Ramos (cell line): ENCODE measurements at regions not wholly inside any gene's neighbourhood (a gene's known extent, or its start where the extent isn't known, plus 50 kb on each side); places are given as distances from the start of the nearest gene placed in this dataset.

Experiments
- in situ Hi-C: fragments of 300-500 bp; cut with MboI; formaldehyde crosslinking; loops from one replicate; pipeline ENCODE4 v1.14.3; 2022; ENCODE audit warnings: low sequenced_read_pairs; ENCODE audit not compliant: unreplicated experiment

DNA sequence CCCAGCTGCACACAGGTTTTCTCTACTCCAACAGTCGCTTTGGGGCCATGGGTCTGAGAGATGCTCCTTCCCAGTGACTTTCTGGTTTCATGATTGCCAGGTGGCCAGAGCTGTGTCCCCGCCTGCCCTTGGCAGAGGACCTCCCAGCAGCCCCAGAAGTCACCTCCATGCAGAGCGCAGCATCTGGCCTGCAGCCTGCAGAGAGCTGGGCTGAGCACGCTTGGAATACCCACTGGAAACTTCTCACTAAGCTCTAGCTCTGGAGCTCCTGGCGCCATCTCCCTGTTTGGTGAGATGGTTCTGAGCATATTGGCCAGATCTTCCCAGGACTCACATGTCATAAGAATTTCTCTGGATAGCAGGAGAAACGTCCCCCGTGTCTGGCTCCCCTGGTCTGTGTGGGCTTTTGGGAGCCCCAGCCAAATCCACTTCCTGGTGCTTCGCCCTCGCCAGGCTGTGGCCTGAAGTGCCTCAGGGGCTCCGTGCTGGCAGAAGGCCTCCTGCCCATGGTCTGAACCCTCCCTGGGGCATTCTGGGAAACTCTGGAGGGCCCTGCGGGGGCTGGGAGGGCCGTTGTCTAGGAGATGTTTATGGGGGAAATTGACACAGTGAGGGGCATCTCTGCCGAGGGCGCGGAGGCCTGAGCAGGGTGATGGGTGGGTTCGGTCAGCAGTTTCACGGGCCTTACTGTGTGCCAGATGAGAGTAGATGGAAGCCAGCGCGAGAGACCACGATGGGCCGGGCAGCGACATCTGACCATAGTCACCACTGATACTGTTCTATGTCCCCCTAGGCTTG is 73.2 kb upstream of the CIBAR2 start:
- in situ Hi-C loops: no loop called here

DNA sequence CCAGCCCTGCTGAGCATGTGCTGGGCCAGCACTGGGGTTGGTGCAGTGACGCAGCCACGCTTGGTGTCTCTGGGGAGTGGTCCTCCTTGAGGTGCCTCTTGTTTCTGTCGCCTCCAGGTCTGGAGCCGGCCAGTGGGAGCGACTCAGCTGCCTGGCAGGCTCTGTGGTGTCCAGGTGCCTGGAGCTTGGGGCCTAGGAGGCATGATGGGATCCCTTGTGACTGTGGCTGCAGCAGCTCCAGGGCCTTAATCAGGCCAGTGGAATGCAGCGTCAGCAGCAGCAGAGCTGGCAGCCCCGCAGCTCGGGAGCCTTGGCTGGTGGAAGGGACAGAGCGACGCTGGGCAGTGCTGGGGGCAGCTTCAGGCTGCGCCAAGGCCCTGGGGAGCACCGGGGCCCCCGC is 74.7 kb upstream of the CIBAR2 start:
- in situ Hi-C loops: no loop called here

DNA sequence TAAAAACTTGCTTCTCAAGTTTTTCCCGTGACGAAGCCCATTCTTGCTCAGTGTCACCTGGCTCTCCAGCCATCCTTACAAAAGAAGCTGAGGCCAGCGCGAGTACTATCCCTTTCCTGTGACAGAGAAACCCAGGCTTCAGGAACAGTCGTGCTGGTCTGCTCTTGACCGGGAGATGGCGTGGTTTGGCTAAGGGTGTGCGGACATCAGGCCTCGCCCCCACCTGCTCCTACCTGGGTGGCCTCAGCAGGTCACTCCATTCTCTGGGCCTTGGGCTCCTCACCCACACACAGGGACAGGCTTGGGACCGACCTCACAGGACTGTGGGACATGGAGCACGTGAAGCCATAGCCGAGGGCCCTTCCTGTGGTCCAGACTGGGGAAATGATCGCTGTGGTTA is 75.2 kb upstream of the CIBAR2 start:
- in situ Hi-C loops: no loop called here

DNA sequence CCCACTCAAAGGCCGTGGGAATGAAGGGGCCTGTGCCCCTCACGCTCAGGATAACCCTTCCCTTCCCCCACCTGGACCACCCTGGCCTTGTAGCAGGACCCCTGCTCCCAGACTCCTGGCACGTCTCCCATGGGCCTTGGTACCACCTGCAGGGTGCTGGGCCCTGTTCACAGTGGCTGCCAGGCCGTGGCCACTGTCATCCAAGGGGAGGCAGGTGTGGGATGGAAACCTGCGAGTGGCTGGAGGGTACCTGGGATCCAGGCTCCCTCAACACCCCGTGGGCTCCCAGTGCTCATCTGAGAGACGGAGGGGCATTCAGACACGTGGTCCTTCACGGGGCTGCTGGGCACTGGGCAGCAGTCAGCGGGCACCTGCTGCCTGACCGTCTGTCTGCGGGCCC is 75.6 kb upstream of the CIBAR2 start:
- in situ Hi-C loops: no loop called here

DNA sequence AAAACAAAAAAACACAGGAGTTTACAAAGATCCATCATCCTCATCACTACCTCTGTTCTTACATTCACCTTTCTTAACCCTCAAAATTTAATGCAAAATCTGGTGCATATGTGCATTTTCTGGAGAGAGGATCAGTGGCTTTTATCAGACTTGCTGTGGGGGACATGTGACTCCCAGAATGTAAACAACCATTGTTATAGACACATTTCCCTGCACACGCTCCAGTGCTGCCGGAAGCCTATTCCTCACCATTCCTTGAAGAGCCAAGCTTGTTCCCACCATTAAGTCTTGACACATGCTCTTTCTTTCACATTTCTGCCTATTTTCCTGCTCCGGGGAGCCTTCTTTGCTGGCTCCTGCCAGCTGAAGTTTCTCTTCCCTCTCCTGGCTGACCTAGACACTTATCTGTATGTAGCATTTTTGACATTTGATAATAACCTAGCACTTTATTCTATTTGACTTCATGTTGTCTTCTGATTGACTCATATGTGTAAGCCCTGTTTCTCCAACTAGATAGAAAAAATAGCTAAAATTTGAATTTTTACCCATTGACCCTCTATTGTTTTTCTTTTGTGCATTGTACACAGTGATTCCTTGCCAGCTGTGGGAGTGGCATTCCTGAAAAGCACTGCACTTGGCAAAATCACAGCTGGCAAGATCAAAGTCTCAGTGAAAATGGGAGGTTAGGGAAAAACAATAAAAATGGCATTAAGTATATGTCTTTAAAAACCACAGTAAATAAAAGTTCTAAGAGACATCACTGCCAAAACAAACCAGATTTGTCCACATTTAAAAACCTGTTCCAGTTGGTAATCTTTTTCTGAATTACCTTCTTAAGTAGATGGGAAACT is 76.8 kb upstream of the CIBAR2 start:
- in situ Hi-C loops: no loop called here

DNA sequence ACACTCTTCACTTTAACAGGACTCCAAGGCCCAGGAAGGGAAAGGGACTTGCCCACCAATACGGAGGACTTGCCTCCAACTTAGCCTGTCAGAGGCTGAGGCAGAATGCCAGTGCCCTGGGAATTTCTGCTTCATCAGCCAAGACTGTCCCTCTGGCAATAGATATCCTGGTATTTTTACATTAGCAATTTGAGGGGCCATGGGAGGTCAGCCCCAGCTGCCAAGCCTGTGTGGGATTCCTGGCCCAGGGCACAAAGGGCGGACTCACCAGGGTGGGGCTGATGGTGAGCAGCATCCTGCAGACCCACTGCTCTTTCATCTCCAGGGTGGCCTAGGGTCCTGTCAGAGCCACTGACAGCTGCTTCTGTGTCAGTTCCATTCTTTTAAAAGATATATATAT is 78.3 kb upstream of the CIBAR2 start:
- in situ Hi-C loops: no loop called here

DNA sequence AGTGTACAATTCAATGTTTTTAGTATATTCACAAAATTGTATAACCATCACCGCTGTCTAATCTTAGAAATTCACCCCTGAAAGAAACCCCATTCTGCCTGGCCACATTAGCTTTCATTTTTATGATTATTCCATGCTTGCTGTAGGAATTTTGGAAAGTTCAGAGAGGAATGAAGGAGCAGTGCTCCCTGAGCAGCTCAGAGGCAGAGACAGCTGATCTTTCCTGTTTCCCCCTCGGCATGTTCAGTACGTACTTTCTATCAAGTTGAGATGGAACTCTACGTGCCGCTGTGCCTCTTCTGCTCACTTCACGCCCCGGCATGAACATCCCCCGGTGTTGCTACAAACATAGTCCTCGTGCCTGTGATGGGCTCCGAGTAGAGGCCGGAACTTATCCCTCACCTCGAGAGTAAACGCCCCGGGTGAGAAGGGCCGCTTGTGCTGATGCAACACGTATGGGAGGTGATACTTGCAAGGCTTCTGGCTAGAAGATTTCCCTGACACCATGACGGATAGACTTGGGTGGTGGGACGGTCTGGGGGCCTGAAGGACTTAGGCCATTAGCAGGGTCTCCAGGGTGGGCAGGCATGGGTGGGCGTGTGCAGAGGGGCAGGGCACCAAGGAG is 79.2 kb upstream of the CIBAR2 start:
- in situ Hi-C loops: no loop called here

DNA sequence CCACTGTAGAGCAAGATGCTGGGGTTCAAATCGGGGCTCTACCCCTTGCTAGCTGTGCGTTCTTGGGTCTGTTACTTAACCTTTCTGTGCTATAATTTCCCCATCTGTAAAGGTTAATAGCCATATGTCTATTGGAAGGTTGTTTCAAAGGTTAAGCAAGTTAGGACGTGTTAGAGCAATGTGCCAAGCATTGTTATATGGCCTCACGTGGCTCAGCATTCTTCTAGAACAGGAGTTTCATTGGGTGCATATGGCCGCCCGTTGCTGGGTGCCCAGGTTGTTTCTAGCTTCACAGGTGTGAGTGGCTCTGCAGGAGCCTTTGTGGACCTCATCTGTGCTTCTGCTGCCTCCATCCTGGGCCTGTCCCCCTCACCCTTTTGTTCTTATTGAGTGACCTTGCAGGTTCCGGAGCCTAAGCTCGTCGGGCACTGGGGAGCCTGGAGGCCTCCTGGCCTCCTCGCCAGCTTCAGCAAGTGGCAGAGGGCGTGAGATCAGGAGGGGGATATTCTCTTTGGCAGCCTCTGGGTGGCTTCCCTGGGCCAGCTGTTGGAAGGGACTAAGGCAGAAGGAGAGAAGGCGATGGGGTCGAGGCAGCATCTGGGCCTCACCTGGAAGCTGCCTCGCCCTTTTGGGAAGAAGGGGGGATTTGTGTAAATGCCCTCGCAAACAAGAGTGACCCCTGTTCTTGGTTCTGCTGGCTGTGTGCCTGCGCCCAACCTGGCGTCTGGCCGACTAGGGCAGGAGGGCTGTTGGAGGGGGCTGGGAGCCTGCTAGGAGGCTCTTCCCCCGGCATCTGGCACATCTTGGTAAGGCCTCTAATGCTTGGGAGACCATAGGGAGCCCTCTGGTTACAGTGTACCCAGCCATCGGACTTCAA is 80.2 kb upstream of the CIBAR2 start:
- in situ Hi-C loops: no loop called here

DNA sequence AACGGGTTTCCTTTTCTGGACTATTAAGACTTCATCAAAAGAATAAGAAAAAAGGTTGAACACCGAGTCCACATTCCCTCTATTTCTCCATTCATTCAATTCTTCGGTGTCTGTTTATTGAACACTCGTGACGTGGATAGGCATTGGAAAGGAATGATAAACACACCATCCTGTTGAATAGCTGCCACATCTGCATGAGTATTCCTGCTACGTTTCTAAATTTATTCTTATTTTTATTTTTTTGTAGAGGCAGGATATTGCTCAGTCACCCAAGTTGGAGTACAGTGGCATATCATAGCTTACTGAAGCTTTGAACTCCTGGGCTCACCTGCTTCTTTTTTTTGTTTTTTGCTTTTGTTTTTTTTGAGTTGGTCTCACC is 80.8 kb upstream of the CIBAR2 start:
- in situ Hi-C loops: no loop called here

DNA sequence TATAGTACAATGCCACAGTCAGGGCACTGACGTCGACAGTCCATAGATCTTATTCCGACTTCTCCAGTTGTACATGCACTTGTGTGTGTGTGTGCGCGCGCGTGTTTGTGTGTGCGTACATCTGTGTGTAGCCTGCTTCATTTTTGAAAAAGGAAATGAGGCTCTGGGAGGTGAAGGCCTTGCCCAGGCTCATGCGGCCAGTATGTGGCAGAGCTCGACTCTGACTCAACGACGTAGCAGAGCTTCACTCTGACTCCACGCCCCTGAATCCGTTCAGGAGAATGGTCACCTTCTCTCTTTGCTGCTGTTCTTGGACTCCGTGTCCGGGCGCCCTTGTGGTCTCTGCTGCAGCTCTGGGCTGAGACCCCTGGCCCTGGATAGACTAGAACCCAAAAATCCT is 81.6 kb upstream of the CIBAR2 start:
- in situ Hi-C loops: no loop called here

DNA sequence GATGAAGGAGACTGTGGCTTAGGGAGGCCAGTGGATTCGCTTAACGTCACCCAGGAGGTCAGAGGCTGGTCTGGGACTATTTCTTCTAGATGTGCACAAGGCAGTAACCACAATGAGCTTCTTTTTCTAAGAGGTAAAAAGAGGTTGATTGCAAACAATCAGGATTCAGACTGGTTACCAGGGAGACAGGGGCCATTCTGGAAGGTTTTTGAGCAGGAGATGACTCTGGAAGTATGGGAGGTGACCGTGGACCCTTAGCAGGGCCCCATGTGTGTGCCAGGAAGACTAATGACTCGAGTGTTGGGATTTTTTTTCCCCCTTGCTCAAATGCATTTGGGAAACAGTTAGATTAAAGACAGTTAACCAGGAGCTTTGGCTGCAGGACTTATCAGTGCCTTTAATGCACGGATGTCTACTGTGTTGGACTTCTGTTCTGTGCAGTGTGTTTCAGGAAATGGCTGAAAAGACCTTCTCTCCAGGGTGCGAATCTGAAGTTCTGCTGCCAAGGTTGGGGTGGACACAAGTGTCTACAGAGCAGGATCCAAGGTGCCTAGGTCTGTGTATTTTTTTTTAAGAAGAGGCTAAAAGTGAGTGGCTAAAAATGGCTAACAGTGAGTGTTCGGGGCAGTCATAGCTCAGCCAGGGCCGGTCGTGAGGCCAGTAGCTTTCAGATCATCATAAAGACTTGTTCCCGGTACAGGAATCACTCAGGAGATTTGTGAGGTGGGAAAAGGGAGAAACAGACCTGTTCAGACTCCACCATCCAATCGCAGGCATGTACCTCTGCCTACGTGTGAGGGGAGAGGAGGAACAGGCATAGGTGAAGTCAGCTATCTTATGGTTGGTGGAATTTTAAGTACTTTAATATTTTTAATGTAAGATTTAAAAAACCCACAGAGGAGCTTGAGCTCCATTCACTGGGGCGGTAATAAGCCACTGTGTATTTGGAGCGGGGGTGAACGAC is 82.3 kb upstream of the CIBAR2 start:
- in situ Hi-C loops: no loop called here

DNA sequence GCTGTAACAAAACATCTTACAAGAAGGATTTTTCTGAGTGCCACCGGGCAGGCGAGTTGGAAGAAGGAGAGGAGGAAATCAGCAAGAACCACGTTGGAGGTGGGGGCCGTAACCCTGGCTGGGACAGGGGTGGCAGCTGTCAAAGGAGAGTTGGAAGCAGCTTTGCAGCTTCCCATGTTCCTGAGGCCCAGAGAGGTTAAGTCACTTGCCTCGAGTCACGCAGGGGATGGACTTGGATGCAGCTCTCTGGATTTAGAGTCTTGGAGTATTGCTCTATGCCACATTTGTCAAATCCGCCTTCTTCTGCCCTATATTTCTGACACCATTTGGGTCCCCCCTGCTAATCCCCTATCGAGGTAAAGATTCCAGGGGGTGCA is 83.0 kb upstream of the CIBAR2 start:
- in situ Hi-C loops: no loop called here

DNA sequence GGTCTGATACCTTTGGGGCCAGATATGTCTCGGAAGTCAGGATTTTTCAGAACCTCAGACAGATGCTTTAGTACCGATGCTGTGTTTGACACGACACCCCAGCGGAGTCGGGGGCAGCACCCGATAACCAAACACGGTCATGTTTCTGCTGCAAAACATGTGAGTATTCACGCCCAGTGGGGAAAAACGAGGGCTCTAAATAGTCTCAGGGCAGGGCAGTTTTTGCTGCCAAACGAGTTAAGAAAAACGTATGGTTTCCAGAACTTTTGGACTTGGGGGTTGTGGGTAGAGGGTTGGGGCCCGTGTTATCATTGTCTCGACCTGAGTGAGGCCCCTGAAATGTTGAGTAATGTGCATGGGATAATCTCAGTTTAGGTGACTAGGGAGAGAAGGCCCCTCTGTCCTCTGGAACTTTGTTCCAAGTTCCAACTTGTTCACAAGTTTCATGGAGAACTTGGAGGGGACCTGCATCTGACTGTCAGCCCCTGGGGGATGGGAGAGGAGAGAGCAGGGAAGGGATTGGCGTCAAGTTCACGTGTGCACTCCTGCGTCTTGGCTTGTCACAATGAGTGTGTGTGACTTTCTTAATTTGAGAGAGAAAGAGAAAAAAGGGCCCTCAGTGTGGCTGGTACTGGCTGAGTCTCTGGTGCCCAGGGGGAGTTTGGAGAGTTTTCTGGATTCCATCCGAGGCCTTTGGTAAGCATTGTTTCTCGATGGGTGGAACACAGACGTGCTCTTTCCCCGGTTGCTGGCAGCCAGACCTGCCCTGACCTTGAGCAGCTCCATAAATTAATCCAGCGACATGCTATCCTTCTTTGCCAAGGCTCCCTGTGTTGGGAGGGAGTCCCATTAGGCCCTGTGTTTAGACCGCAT is 83.9 kb upstream of the CIBAR2 start:
- in situ Hi-C loops: no loop called here

DNA sequence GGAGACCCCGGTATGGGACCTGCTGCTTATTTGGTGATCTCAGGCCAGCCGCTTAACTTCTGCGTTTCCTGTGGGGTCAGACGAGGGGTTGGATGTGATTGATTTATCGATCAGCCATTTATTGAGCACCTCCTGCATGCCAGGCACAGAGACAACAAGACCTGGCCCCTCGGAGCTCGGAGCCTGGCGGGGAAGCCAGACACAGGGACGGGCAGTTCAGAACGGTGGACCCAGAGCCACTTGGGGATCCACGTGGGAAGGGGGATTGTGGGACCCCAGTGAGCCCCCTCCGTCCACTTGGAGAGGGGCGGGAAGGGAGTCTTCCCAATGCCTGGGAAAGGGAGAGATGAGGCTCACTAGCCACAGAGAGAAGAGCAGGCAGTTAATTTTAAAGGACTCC is 84.7 kb upstream of the CIBAR2 start:
- in situ Hi-C loops: no loop called here

DNA sequence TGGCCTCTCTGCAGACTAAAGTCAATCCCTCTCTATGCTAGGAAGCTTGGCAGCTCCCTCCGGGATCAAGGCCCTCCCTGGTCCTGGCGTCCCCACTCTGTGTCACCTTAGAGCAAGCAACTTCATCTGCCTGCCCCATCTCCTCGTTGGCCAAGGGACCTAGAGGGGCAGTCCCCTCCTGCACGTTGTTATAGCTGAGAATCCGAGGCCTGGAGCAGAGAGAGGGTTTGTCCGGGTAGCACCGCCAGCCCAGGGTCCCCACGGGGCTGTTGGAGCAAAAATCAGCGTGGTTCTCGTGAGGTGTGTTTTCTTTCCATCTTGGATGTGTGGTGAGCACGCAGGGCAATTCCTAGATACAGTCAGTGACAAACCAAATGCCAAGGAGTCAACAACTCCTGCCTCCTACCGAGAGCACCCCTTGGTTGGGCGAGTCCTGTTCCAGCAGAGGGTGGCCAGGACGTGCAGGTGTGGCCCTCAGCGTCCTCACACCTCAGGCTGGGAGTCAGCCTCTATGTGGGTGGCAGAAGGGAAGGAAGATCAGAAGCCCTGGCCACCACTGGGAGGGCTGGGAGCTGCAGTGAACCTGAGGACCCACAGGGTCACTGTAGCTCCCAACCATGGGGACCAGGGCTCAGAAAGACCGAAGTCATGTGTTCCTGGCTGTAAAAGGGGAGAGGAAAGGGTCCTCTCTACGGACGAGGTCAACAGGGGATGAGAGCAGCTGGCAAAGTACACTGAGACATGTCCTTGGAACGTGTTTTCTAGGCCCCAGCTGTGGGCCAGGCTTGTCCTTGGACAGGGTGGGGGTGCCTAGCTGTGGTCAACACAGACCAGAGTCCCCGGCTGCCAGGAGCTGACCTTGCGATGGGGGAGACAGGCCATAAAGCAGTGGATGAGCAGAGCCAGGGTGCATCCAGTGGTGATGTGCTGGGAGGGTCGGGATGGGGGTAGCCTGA is 85.6 kb upstream of the CIBAR2 start:
- in situ Hi-C loops: no loop called here

DNA sequence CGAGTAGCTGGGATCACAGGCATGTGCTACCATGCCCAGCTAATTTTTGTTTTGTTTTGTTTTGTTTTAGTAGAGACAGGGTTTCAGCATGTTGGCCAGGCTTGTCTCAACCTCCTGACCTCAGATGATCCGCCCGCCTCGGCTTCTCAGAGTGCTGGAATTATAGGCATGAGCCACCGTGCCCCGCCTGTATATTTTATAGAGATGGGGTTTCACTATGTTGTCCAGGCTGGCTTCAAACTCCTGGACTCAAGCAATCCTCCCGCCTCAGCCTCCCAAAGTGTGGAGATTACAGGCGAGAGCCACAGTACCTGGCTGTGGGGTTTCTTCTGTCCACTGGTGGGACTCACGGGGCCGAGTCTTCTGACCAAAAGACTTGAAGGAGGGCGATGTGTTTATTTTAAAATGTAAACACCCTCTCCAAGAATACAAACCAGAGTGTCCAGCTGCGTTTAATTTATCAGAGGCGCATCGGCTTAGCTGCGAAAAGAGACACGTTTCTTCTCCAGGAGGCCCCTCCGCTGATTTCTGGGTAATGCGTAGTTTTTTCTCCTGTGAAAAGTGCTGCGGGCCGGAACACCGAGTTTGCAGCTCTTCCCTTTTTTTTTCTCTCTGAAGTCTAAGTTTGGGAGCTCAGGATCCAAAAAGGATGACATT is 86.9 kb upstream of the CIBAR2 start:
- in situ Hi-C loops: no loop called here

DNA sequence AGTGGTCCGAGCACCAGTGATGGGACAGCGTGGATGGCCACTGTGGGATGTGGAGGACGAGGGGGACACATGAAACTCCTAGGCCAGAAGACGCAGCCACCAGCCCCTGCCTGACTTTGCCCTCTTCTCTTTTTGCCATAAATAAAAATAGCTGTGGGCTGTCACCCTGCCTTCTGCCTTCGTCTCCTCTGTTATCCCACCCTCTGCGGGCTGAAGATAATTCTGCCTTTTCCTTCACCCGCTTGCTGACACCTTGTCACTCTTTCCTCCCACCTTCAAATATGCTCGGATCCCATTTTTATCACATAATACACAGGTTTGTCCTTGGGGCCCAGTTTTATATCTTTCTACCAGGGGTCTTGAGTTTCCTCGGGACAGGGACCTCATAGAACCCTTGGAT is 87.6 kb upstream of the CIBAR2 start:
- in situ Hi-C loops: no loop called here
